GM13977 (cell line): ENCODE measurements at regions not wholly inside any gene's neighbourhood (a gene's known extent, or its start where the extent isn't known, plus 50 kb on each side); places are given as distances from the start of the nearest gene placed in this dataset.
"Not testable (repeated sequence)": the region's sequence is repeated elsewhere in the genome, so short reads cannot be mapped to it uniquely, and the experiment has no call there.

ENCODE experiments used
- DNase-seq: peaks from one replicate; pipeline ENCODE4 v3.0.0; 2012; ENCODE audit warnings: low spot score
- in situ Hi-C: fragments of 300-500 bp; cut with MboI; formaldehyde crosslinking; loops from one replicate; pipeline ENCODE4 v1.12.0; 2022; ENCODE audit warnings: low sequenced_read_pairs, low pct_unique_long_range_greater_than_20kb, mixed read lengths, inconsistent platforms; ENCODE audit not compliant: unreplicated experiment
- TF ChIP-seq, protein P1 (sequence below): IDR thresholded peaks from 2 replicates; pipeline ENCODE4 v1.5.1; 2012; ENCODE audit warnings: mild to moderate bottlenecking, control low read depth; ENCODE audit not compliant: insufficient read depth; ENCODE audit errors: extremely low read depth, missing control alignments

DNA sequence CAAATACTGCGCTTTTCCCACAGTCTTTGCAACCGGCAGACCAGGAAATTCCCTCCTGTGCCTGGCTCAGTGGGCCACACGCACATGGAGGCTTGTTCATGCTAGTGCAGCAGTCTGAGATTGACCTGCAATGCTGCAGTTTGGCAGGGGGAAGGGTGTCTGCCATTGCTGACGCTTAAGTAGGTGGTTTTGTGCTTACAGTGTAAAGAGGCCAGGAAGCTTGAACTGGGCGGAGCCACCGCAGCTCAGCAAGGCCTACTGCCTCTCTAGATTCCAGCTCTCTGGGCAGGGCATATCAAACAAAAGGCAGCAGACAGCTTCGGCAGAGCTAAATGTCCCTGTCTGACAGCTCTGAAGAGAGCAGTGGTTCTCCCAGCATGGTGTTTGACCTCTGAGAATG lies 390.5 kb upstream of the TECRL start:
- in situ Hi-C loops: no loop called here
- DNase-seq: no peak

DNA sequence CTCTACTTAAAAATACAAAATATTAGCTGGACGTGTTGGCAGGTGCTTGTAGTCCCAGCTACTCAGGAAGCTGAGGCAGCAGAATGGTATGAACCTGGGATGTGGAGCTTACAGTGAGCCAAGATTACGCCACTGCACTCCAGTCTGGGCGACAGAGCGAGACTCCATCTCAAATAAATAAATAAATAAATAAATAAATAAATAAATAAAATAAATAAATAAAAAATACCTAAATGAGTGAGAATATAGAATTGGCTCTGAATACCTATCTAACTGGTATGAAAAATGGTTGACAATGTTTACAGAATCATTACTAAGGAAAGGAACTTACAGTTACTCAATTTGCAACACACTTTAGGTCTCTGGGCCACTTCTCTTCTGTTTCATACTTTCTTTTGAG lies 389.6 kb upstream of the TECRL start:
- in situ Hi-C loops: not testable (repeated sequence)

More for the DNA sequence above, 390.5 kb upstream of the TECRL start:
- TF ChIP-seq, protein P1, sequence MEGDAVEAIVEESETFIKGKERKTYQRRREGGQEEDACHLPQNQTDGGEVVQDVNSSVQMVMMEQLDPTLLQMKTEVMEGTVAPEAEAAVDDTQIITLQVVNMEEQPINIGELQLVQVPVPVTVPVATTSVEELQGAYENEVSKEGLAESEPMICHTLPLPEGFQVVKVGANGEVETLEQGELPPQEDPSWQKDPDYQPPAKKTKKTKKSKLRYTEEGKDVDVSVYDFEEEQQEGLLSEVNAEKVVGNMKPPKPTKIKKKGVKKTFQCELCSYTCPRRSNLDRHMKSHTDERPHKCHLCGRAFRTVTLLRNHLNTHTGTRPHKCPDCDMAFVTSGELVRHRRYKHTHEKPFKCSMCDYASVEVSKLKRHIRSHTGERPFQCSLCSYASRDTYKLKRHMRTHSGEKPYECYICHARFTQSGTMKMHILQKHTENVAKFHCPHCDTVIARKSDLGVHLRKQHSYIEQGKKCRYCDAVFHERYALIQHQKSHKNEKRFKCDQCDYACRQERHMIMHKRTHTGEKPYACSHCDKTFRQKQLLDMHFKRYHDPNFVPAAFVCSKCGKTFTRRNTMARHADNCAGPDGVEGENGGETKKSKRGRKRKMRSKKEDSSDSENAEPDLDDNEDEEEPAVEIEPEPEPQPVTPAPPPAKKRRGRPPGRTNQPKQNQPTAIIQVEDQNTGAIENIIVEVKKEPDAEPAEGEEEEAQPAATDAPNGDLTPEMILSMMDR: no peak

DNA sequence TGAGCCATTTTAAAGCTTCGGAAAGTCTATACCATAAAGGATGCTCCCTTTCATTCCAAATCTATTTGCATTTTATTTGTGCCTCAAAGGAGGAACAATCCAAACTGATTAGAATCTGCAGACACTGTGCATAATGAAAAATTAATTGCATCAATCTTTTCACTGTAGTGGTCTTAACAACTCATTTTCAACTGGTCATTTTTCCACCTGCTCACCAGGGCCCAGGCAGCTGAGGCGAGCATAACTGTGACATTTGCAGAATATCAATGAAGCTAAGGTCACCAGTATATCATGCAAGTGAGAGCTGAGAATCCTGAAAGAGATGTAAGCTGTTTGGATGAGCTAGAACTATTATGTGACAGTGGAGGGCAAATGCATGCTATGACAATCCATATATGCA lies 387.3 kb upstream of the TECRL start:
- TF ChIP-seq, protein P1: no peak
- in situ Hi-C loops: no loop called here
- no peak for DNase-seq

More for the DNA sequence above, 389.6 kb upstream of the TECRL start:
- DNase-seq: not testable (repeated sequence)

DNA sequence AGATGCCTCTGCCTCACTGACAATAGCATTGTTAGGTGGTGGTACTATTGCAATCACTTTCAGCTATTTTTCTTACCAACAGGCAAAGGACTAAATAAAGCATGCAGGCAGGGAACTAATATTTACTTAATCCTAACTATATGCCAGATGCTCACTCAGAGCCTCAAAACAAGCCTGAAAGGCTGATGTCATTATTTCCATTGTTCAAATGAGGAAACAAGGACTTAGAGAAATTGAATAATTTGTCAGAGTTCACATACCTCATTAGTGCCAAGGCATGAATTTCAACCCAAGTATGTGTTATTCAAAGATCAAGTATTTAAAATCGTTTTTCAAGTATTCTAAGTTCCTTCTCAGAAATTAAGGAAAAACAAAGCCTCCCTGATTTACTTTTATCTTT lies 374.9 kb upstream of the TECRL start:
- TF ChIP-seq, protein P1: no peak
- in situ Hi-C loops: no loop called here
- DNase-seq: no peak

DNA sequence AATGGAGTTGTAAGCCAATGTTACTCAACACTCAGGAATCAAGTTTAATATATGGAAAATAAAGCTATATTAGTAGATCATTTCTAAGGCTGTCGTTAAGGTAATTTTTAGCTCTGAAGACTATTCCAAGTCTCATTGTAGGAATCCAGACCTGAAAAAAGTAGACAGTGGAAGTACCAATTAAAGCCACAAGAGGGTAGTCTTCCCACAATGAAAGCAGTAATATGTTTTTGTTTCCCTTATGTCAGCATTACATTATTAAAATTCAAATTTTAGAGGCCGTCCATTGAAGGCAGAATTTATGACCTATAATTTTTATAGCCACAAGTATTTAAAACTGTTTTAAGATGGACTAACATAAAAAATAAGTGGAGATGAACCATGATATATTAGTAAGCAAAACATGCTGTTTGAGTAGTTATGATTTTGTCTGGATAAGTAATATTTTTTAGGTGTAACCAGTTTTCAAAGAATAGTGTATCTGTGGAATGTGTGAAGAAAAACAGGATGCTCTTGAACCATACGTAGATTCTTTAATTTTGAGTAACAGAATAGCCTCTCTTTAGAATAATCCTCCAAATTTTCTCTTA lies 372.6 kb upstream of the TECRL start:
- in situ Hi-C loops: no loop called here
- no peak for DNase-seq
- TF ChIP-seq, protein P1: peak; percentile 54

DNA sequence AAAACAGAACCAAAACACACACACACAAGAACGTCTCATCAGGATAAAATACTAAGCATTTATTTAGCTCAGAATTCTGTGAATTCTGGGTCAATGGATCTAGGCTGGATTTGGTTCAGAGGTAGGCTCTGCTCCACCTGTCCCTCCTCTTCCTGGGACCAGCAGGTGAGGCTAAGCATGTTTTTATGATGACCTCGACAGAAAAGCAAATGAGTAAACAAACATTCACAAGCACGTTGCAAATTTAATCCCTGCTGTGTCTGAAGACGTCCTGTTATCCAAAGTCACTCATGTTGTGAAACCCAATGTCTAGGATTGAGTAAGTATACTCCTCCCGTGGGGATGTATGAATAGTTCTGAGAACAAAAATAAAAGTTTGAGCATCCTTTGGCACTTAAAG lies 371.4 kb upstream of the TECRL start:
- no peak for DNase-seq
- in situ Hi-C loops: no loop called here
- TF ChIP-seq, protein P1: no peak

DNA sequence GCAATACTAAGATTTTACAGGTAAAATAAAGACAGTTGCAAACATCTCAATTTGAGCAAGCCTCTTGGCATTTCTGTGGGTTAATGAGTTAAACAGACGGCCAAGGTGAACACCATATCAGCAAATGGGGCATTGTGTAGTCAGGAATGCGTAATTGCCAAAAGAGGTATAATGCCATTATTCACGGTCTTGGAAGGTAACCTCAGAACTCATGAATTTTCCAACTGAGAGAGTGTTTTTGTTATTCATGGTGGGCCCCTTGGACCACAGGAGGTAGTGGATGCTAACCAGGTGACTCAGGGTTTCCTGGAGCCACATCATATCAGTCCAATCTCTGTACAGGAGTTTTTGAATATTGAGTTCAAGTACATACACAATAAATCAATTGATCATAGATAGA lies 368.0 kb upstream of the TECRL start:
- no peak for DNase-seq
- TF ChIP-seq, protein P1: no peak
- in situ Hi-C loops: no loop called here
